ENCODE measurements at regions not wholly inside any gene's neighbourhood (a gene's known extent, or its start where the extent isn't known, plus 50 kb on each side); places are given as distances from the start of the nearest gene placed in this dataset.

DNA sequence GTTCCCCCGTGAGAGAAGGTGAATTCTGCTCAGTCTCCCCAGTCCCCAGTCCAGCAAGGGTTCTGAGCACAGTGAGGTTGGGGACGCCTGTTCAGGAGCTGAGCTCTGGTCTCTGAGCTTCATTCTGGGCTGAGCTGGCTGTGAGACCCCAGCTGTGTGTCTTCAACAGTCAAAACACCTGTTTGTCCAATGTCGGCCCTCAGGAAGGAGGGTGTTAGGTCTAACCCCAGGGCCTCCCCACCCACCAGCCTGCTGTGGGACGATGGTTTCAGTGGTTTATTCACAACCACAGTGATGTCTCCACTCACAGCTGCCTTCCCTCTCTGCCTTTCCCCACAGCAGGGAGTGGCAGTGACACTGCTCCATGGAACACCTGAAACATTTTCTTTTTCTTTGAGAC is 1282.9 kb downstream of the TBC1D22A start:
- no peak for FAIRE-seq
- no peak for DNase-seq (ENCODE audit: low spot score)
- CTCF ChIA-PET (ENCODE audit: low intra/inter-chr PET ratio, low total read pairs) = no interaction called here
- H3K4me3 ChIP-seq (replicated peaks in 1 of 3; ENCODE audit: insufficient read depth in 1 of 3, low read depth in 2 of 3, low read length in 3 of 3) = no peak overlapping the region
- H3K27ac ChIP-seq (ENCODE audit: extremely low read length, insufficient read depth, low read length) = no peak overlapping the region
- intact Hi-C loops (cut with micrococcal nuclease; ENCODE audit: unreplicated experiment) (no loop called here), in situ Hi-C loops (cut with HindIII; ENCODE audit: extremely low pct_ligation_motif_present, low pct_unique_long_range_greater_than_20kb) (no loop called here)
- peaks cover 2 to 21% of the 10 kb centered on the region in 2 experiments; a peak in 4 of 5 replicates for H3K27me3 ChIP-seq (ENCODE audit: control insufficient read depth in 1 of 2, insufficient read depth in 2 of 2, low read length in 2 of 2)
- no peak for ATAC-seq
- H3K9me3 ChIP-seq (ENCODE audit: low read length) = no peaks in the 10 kb centered on the region
- no peaks in the 10 kb centered on the region for H3K36me3 ChIP-seq (replicated peaks in 1 of 2; ENCODE audit: control insufficient read depth in 1 of 2, insufficient read depth in 2 of 2, low read length in 2 of 2)
- TF ChIP-seq THAP8 (CRISPR knock-in tag; IDR thresholded peaks at IDR 0.05; ENCODE audit: borderline replicate concordance) = no peak
- no peak for TF ChIP-seq NR1H2 (CRISPR knock-in tag; IDR thresholded peaks at IDR 0.05; ENCODE audit: borderline replicate concordance, low read depth)
- no peak for TF ChIP-seq LBX2 (CRISPR knock-in tag; IDR thresholded peaks at IDR 0.05; ENCODE audit: borderline replicate concordance)
- TF ChIP-seq, protein P1, sequence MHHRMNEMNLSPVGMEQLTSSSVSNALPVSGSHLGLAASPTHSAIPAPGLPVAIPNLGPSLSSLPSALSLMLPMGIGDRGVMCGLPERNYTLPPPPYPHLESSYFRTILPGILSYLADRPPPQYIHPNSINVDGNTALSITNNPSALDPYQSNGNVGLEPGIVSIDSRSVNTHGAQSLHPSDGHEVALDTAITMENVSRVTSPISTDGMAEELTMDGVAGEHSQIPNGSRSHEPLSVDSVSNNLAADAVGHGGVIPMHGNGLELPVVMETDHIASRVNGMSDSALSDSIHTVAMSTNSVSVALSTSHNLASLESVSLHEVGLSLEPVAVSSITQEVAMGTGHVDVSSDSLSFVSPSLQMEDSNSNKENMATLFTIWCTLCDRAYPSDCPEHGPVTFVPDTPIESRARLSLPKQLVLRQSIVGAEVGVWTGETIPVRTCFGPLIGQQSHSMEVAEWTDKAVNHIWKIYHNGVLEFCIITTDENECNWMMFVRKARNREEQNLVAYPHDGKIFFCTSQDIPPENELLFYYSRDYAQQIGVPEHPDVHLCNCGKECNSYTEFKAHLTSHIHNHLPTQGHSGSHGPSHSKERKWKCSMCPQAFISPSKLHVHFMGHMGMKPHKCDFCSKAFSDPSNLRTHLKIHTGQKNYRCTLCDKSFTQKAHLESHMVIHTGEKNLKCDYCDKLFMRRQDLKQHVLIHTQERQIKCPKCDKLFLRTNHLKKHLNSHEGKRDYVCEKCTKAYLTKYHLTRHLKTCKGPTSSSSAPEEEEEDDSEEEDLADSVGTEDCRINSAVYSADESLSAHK (CRISPR knock-in tag; IDR thresholded peaks at IDR 0.05; ENCODE audit: borderline replicate concordance) = no peak
- no peak for TF ChIP-seq HNRNPL (IDR thresholded peaks at IDR 0.05; ENCODE audit: low read depth, low read length)
- TF ChIP-seq ZNF790 (CRISPR knock-in tag; IDR thresholded peaks at IDR 0.05; ENCODE audit: borderline replicate concordance) = no peak
- TF ChIP-seq ZNF709 (CRISPR knock-in tag; IDR thresholded peaks at IDR 0.05) = no peak
- TF ChIP-seq FOXC1 (CRISPR knock-in tag; IDR thresholded peaks at IDR 0.05; ENCODE audit: borderline replicate concordance) = no peak
- H3K4me1 ChIP-seq (ENCODE audit: insufficient read depth, low read length) = no peaks in the 10 kb centered on the region
- H3K79me2 ChIP-seq (ENCODE audit: insufficient read depth, low read length) = no peaks in the 10 kb centered on the region
- POLR2A ChIA-PET = no interaction called here
- no TSS peak for BruUV-seq (replicated peaks)
- no peak overlapping the region for H3K4me2 ChIP-seq (ENCODE audit: low read depth, low read length)
- 3% methylated on average over 3 of the region's 4 CpGs for WGBS (ENCODE audit: low lambda C conversion rate)
- H3K9ac ChIP-seq (ENCODE audit: insufficient read depth, low read depth, low read length) = no peak overlapping the region
- H4K20me1 ChIP-seq (ENCODE audit: insufficient read depth, low read length) = no peaks in the 10 kb centered on the region
- H2AFZ ChIP-seq (ENCODE audit: low read length) = no peak overlapping the region

All from HepG2 (cell line).